ENCODE measurements at regions not wholly inside any gene's neighbourhood (a gene's known extent, or its start where the extent isn't known, plus 50 kb on each side); places are given as distances from the start of the nearest gene placed in this dataset.
"Not testable (repeated sequence)": the region's sequence is repeated elsewhere in the genome, so short reads cannot be mapped to it uniquely, and the experiment has no call there.

- no peak for DNase-seq (ENCODE audit: low read depth in 2 of 2)
Measured at GRCh38 chr4:170700064-170700463, 610.3 kb upstream of the AADAT start.

GRCh38 chr4:170698334-170698733, 608.6 kb upstream of the AADAT start:
- no peak for DNase-seq (ENCODE audit: low read depth in 2 of 2)

- no peak for DNase-seq (ENCODE audit: low read depth in 2 of 2)
Measured at GRCh38 chr4:170697845-170698244, 608.1 kb upstream of the AADAT start.

- DNase-seq (ENCODE audit: low read depth in 2 of 2): no peak
Measured at GRCh38 chr4:170697045-170697444, 607.3 kb upstream of the AADAT start.

- no peak for DNase-seq (ENCODE audit: low read depth in 2 of 2)
Measured at GRCh38 chr4:170691168-170691567, 601.4 kb upstream of the AADAT start.

GRCh38 chr4:170687751-170688150, 598.0 kb upstream of the AADAT start:
- DNase-seq (ENCODE audit: low read depth in 2 of 2): no peak

GRCh38 chr4:170685701-170686100, 595.9 kb upstream of the AADAT start:
- not testable (repeated sequence) for DNase-seq (ENCODE audit: low read depth in 2 of 2)

- no peak for DNase-seq (ENCODE audit: low read depth in 2 of 2)
Measured at GRCh38 chr4:170682558-170683294, 593.0 kb upstream of the AADAT start.

- DNase-seq (ENCODE audit: low read depth in 2 of 2): not testable (repeated sequence)
Measured at GRCh38 chr4:170682087-170682486, 592.3 kb upstream of the AADAT start.

GRCh38 chr4:170675568-170676262, 586.0 kb upstream of the AADAT start:
- no peak for DNase-seq (ENCODE audit: low read depth in 2 of 2)

- no peak for DNase-seq (ENCODE audit: low read depth in 2 of 2)
Measured at GRCh38 chr4:170674176-170674575, 584.4 kb upstream of the AADAT start.

GRCh38 chr4:170672381-170672965, 582.7 kb upstream of the AADAT start:
- DNase-seq (ENCODE audit: low read depth in 2 of 2): no peak

- no peak for DNase-seq (ENCODE audit: low read depth in 2 of 2)
Measured at GRCh38 chr4:170671171-170671570, 581.4 kb upstream of the AADAT start.

GRCh38 chr4:170667814-170668213, 578.1 kb upstream of the AADAT start:
- no peak for DNase-seq (ENCODE audit: low read depth in 2 of 2)

GRCh38 chr4:170666909-170667308, 577.2 kb upstream of the AADAT start:
- DNase-seq (ENCODE audit: low read depth in 2 of 2): no peak

- no peak for DNase-seq (ENCODE audit: low read depth in 2 of 2)
Measured at GRCh38 chr4:170662250-170662649, 572.5 kb upstream of the AADAT start.

- DNase-seq (ENCODE audit: low read depth in 2 of 2): no peak
Measured at GRCh38 chr4:170657761-170658160, 568.0 kb upstream of the AADAT start.

- no peak for DNase-seq (ENCODE audit: low read depth in 2 of 2)
Measured at GRCh38 chr4:170656506-170656905, 566.8 kb upstream of the AADAT start.

- no peak for DNase-seq (ENCODE audit: low read depth in 2 of 2)
Measured at GRCh38 chr4:170652571-170652970, 562.8 kb upstream of the AADAT start.

GRCh38 chr4:170651786-170652185, 562.0 kb upstream of the AADAT start:
- no peak for DNase-seq (ENCODE audit: low read depth in 2 of 2)

- DNase-seq (ENCODE audit: low read depth in 2 of 2): no peak
Measured at GRCh38 chr4:170627418-170627817, 537.7 kb upstream of the AADAT start.

- no peak for DNase-seq (ENCODE audit: low read depth in 2 of 2)
Measured at GRCh38 chr4:170623899-170624298, 534.1 kb upstream of the AADAT start.

- DNase-seq (ENCODE audit: low read depth in 2 of 2): no peak
Measured at GRCh38 chr4:170610434-170610833, 520.7 kb upstream of the AADAT start.
